GM21717 (cell line): ENCODE measurements at regions not wholly inside any gene's neighbourhood (a gene's known extent, or its start where the extent isn't known, plus 50 kb on each side); places are given as distances from the start of the nearest gene placed in this dataset.

Source experiments
- ATAC-seq: cut with Tn5 transposase; IDR thresholded peaks from one replicate; pipeline ENCODE4 v1.9.1; 2021; ENCODE audit warnings: mild to moderate bottlenecking, moderate library complexity; ENCODE audit not compliant: unreplicated experiment

DNA sequence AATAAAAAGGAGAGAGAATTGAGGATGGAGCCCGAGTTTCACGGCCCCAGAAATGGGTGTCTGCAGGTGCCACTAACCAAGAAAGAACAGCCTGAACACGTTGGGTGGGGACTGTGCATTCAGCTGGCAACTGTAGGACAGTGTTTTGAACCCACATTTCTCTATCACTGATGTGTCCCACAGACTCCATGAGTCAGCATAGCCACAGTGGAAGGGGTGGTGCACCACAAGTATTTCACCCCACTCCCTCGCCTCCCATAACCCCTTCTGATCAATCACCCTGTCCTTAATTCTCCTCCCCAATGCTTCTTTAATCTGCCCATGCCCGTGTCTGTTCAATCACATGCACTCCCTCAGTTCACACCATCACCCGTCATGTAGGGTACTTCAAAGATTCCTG, 291.5 kb downstream of the ZNF516 start:
- ATAC-seq = no peak

DNA sequence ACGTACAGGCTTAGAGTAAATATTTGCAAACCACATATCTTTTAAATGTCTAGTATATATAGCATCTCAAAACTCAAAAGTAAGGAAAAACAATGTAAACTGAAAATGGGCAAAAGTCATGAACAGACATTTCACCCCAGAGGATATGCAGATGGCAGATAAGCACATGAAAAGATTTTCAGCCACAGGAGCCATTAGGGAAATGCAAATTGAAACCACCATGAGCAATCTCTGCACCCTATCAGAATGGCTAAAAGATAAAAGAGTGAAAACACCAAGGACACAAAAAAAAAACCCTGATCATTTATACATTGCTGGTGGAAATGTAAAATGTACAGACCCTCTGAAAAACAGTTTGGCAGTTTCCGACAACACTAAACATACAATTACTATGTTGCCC, 292.7 kb downstream of the ZNF516 start:
- no peak for ATAC-seq

DNA sequence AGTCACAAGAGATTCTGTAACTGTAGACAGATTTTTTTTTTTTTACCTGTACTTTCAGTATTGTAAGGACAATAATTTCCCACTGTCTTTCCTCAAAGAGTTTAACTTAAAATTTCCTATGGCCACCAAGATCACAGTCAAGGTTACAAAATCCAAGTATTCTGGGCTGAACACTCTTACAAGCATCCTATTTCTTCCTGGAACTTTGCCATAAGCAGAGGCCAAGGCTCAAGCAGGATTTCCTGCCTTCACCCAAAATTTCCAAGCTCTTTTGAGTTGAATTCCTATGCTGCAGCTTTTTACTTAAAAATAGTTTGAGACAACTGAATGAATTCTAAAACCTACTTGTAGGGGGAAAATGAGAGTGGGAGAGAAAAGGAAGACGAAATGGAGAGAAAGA, 299.4 kb downstream of the ZNF516 start:
- ATAC-seq = no peak

DNA sequence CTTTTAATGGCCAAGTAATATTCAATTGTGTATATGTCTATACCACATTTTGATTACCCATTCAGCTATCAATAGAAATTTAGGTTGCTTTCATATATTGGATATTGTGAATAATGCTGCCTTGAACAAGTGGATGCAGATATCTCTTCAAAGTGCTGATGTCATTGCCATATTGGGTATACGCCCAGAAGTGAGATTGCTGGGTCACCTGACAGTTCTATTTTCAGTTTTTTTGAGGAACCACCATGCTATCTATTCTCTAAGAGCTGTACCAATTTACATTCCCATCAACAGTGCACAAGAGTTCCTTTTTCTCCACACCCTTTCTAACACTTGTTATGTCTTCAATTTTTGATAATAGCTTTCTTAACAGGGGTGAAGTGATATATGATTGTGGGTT, 306.9 kb downstream of the ZNF516 start:
- no peak for ATAC-seq

DNA sequence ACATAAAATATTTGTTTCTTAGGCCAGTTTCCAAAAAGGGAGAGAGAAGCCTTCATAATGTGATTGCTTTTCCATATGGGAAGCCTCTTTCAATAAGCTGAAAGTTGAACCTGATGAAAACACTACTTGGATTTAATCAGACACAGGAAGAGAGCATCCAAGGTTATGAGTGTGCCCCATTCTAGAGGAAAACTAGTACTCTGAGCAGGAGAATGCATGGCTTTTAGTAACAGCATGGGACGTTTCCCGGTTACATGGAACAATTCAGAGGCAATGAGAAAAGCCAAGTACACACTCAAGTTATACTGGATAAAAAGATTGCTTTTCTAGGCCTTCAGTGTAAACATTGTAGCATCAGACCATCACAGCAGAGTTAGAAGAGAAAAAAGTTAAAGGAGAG, 315.8 kb downstream of the ZNF516 start:
- ATAC-seq = no peak

DNA sequence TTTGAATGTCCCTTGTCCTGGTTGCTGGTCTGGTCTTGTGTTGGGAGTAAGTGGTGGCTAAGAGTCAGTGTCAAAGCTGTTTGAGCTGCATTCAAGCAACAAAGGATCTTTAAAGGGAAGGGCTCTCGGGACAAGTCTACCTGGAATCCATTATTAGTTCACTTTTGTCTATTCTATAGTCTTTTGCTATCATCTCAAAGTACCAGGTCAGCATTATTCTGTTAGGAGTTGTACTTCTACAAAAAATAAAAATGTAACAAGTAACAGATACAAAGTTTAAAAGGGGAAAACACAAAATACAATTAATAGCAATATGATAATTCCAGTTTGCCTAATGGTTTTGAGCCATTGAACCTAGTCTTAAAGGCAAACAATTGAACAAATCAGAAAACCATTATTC, 317.9 kb downstream of the ZNF516 start:
- ATAC-seq = no peak

DNA sequence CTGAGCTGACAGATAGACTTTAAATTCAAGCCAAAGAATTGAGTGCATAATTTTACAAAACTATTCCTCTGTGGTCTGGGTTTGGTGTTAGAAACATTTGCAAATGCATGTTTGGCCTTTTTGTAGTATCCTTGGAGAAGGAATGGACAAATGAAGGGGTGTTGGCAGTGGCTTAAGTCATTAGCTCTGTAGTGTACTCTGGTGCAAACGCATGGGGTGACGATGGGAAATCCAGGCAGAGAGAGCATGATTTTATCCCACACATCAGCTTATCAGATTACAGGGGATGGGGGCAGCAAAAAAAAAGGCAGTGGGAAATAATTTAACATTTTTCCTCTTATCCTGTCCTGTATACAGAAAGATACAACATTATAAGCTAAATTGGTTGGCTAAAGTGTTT, 320.6 kb downstream of the ZNF516 start:
- no peak for ATAC-seq

DNA sequence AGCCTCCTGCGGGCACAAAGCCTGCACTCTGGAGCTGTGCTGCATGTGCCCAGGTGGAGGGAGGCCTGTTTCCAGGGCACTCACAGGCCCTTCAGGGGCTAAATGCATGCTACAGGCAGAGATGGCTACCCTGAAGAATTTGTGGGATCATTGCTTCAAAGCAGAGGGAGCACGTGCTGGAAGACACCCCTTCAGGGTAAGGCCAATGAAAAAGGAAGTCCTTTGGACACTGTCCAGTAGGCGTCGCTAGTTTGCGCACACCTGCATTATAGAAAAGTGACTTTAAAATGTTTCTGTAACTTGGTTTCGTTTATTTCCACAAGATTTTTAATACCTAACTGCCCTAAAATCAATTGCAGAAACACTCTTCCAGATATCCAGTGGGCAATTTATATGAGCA, 325.3 kb downstream of the ZNF516 start:
- ATAC-seq = no peak

DNA sequence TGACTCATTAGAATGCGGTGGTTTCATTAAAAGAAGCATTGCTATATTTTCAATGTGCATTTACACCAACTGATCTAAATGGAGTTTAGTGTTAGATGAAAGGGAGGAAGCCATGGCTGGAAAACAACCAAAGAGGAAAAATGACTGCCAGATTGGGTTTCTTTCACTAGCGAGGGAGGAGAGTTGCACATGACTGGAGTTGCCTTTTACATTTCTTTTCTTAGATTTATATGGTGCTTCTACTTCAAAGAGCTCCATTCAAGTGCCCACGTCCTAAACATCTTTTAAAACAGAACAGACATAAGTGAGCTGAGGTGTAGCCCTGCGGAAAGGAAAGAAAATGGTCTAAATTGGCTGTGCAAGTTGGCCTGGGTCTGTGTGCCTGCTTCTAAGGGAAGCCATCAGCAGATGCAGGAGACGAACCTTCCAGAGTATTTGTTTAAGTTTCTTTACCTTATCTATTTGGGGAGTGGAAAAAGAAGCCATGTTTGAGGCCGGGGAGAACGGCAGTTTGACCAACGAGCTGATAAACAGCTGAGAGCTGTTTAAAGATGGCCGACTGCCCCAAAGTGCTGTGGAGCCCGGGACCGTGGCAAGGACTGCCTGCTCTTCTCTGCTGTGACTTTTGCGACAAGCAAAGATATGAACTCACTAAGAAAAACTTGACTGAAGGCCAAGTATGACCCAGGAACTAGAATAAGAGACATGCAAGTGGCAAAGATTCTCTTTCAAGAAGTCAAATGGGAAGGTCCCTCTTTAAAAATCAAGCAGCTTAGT, 327.0 kb downstream of the ZNF516 start:
- ATAC-seq = no peak

DNA sequence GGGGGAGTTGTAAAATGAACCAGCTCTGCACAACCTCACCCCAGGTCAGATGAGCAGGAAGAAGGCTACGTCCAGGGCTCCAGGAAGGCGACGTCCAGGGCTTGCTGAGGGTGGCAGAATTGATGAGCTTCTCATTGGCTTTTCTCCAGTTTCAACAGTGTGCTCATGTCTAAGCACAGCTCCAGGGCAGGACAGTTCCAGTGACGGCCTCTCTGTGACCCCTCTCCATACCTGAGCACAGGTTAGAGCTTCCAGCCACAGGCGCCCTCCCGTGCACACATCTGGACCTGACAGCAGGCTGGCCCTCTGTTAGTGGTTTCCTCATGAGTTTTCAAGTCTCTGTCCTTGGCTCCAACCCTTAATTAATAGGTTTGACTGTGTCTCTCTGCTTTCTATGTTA, 327.6 kb downstream of the ZNF516 start:
- ATAC-seq = no peak

DNA sequence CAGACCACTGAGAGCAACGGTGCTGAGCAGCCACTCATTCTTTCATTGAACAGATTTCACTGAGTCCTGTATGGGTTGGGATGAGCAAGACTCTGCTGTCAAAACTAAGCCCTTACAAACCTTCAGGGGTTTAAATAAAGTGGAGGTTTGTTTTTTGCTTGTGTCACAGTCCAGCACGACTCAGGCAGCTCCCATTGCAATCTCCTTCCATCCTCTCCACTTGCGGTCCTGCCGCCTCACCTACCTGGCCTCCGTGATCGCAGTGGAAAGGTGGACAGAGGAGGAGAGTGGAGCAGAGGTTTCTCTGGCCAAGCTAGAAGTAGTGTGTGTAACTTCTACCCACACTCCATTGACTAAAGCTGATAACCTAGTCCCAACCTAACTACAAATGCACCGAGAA, 332.2 kb downstream of the ZNF516 start:
- no peak for ATAC-seq

DNA sequence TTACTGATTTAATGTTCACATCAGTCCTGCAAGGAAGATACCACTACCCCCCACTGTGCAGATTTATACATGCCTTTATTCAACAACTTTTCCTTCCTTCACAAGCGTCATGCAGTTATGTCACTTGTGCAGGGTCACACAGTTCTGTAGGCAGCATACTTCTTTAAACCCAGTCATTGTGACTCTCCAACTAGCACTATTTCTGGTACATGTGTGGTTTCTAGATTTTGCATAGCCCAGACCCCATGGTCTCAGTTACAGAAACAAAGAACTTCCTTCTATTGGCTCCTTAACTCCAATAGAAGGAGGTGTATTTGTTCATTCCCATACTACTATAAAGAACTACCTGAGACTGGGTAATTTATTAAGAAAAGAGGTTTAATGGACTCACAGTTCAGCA, 333.1 kb downstream of the ZNF516 start:
- no peak for ATAC-seq

DNA sequence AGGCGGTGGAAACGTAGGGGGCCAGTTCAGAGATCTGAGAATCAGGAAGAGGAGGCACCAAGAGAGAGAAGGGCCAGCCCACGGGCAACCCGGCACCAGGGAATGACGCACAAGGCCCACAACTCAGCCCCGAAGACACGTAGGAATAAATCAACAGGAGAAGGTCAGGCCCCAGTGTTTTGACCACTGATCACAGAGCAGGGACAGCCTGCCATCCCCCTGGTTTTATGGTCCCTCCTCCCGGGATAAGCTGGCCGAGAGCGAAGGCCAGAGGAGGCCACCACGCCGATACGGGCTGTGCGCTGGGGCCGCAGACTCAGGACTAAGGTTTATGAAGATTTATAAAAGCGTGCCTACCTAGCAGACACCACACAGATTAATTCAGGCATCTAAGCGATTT, 341.4 kb downstream of the ZNF516 start:
- ATAC-seq = no peak

DNA sequence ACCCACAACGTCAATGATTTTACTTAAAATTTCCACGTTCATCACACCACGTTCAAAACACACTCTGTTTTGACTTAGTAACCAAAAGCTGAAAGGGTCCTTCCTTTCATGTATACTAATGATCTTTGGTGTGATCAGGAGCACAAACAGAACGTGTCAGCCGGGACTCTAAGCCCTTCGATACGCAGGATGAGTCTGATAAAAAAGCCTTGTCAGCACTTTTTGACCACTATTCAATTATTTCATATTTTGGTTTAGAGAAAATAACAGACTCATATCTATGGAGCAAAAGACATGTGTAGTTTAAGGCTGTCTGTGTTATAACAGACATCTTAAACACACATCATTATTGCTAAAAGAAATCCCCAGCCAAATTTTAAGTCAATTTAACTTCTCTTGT, 345.3 kb downstream of the ZNF516 start:
- no peak for ATAC-seq

DNA sequence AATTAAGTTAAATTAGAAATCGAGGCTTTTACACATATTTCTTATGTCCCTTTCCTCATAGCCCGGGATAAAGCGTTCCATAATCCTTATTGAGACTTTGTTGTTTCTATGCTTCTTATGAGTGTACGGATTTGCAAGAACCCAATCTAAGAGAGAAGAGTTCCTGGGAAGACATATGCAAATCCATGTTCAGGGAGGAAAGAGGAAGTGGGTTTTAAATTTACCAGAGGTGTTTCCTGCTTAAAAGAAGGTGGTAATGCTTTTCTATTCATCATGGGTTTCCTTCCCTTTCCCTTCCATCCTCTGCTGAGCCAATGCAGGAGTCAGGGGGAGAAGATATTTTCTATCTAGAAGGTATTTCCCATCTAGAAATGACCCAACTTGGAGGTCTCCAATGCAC, 345.8 kb downstream of the ZNF516 start:
- no peak for ATAC-seq

DNA sequence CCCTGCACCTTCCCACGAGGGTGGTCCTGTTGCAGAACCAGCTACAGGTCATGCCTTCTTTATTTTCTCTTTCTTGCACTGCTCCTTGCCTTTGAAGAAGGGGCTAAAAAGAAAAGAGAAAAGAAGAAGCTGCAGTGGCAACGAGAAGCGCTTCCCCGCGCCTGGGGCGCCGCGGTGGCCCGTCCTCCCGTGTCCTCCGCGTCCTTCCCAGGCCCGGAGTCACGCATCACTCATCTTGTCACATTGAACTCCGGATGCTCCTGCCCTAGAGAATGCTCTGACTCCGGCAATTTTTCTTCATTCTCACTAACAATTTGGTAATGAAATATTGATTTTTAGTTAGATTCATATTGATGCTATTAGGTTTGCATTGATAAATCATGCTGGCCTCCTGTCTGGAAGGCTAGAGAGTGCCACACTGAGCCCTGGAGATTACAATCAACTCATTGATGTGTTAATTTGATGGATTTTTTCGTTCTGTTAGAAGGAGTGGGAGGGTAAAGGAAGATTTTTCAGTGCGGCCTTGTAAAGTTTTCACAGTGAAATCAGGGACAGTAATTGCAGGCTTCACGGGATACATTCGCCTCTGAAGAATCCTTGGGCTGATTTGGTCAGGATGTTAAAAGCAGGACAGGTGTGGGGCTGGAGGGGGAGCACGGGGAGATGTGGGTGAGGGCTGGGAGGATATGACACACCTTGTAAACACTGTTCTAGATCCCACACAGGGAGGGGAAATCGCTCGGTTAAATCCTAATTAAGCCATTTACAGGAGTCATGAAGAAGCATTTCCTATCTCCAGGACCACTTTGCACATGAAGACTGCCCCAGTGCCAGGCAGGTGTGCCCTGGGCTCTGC, 349.3 kb downstream of the ZNF516 start:
- ATAC-seq = no peak

DNA sequence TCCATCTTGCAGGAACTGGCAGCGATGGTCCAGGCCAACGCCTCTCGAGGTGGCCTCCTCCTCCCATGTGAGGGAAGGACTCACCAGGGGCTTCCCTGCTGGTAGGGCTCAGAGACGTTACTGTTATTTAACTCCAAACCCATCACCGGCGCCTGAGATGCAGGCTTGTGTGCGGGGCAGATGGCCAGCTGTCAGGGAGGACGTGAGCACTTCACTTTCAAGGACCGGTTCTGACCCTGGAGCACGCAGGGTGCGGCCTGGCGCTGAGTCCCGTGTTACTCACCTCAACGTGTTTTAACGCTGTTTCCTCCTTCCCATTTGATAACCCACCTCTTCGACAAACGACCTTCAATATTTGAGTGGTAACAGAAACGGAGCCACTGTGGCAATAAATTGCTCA, 350.2 kb downstream of the ZNF516 start:
- no peak for ATAC-seq

DNA sequence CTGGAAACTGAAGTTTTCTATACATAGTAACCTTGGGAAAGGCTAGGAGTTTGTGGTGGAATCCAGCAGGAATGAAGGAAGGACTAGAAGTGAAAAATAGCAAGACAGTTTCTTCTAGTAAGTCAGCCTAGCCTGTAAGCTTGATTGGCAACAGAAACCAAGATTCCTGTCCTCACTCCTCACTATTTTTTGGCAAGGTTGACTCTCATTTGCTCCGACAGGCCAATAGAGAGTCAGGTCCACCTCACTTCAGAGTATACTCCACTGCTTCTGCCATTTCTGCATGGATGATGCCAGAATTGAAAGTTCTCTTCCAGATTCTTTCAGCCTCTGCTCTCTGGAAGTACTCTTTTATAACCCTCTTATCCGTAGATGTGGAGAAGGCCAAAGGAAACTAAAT, 352.4 kb downstream of the ZNF516 start:
- ATAC-seq = no peak

DNA sequence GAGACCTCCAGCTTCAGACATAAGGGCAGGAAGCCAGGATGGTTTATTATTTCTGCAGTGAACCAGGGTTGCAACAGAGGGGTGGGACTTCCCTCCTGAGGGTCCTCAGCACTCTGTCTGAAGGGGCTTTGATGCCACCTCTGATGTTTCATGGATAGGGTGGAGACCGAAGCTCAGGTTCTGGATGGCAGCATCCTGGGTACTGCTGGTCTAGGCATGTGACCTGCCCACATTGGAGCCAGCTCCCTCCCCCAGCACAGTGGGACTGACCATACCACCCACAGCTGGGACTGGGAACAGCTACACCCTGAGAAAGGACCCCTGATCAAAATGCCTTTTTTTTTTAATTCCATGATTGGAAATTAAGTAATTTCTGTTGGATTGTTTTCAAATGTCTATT, 355.2 kb downstream of the ZNF516 start:
- no peak for ATAC-seq

DNA sequence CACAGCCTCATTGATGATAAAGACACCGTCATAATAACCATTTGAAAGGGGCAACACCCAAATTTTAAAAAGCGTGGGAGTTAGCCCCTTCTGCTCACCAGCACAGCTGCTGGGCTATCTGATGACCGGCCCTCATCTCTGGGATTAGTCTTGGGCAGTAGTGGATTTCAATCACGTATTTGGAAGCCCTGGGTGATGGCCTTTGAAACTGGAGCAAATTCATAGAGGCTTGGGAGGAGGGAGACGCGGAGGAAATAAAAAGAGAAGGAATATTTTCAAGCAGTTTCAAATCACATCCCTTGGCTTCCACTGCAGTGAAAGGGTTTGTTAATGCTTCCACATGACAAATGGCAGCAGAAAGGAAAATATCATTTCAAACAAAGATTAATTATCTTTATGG, 357.8 kb downstream of the ZNF516 start:
- no peak for ATAC-seq

DNA sequence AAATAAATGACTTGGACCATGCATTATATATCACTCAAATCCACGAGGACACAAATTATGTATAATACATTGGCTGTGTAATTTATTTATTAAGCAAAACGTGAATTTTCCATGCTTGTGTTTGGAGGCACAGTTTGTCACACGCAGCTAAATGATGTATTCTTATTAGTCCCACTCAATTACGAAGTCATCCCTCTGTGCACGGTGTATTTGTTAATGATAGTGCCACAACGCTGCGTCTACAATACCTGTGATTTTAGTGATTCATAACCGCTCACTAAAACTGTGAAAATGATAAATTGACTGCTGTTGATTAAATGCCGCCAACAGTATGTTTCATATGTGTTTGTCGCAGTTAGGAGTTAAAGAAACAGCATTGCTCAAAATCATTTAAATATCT, 358.3 kb downstream of the ZNF516 start:
- no peak for ATAC-seq

DNA sequence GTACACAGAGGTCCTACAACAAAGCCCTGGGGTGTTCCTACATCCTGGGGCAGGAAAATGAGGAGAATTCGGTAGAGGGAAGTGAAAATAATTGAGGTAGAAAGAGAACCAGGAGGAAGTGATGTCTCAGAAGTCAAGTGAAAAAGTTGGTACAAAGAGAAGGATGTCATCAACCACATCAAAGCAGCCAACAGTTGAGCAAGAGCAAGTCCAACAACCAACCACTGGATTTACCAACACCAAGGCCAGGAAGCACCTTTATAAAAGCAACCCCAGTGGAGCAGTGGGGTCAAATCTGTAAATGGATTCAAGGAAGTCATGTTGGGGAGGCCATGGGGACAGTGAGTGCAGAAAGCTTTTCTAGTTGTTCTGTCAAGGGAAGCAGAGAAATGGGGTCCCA, 360.4 kb downstream of the ZNF516 start:
- ATAC-seq = no peak
